ENCODE measurements at regions not wholly inside any gene's neighbourhood (a gene's known extent, or its start where the extent isn't known, plus 50 kb on each side); places are given as distances from the start of the nearest gene placed in this dataset.

GRCh38 chr20:39338469-39339376 lies 376.6 kb downstream of the DHX35 start:
- H3K4me3 Mint-ChIP-seq: no peak overlapping the region
- no peak overlapping the region for H3K27ac Mint-ChIP-seq
- no peak for DNase-seq (ENCODE audit: low spot score in 2 of 2, unreplicated experiment in 2 of 2)
- H3K4me1 Mint-ChIP-seq: no peaks in the 10 kb centered on the region
- no peaks in the 10 kb centered on the region for H3K36me3 Mint-ChIP-seq
- TF ChIP-seq, protein P1, sequence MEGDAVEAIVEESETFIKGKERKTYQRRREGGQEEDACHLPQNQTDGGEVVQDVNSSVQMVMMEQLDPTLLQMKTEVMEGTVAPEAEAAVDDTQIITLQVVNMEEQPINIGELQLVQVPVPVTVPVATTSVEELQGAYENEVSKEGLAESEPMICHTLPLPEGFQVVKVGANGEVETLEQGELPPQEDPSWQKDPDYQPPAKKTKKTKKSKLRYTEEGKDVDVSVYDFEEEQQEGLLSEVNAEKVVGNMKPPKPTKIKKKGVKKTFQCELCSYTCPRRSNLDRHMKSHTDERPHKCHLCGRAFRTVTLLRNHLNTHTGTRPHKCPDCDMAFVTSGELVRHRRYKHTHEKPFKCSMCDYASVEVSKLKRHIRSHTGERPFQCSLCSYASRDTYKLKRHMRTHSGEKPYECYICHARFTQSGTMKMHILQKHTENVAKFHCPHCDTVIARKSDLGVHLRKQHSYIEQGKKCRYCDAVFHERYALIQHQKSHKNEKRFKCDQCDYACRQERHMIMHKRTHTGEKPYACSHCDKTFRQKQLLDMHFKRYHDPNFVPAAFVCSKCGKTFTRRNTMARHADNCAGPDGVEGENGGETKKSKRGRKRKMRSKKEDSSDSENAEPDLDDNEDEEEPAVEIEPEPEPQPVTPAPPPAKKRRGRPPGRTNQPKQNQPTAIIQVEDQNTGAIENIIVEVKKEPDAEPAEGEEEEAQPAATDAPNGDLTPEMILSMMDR (IDR thresholded peaks at IDR 0.05; ENCODE audit: unreplicated experiment): no peak
- peaks cover 6% of the 10 kb centered on the region for H3K9me3 Mint-ChIP-seq
- H3K27me3 Mint-ChIP-seq (ENCODE audit: low read depth): peaks cover 7% of the 10 kb centered on the region

- H3K9me3 Mint-ChIP-seq: no peaks in the 10 kb centered on the region
- no peak overlapping the region for H3K4me3 Mint-ChIP-seq
- H3K27me3 Mint-ChIP-seq (ENCODE audit: low read depth): peaks cover 7% of the 10 kb centered on the region
- no peak for DNase-seq (ENCODE audit: low spot score in 2 of 2, unreplicated experiment in 2 of 2)
- H3K27ac Mint-ChIP-seq: no peak overlapping the region
- no peaks in the 10 kb centered on the region for H3K4me1 Mint-ChIP-seq
- TF ChIP-seq, protein P1 (IDR thresholded peaks at IDR 0.05; ENCODE audit: unreplicated experiment): no peak
- no peaks in the 10 kb centered on the region for H3K36me3 Mint-ChIP-seq
Measured at GRCh38 chr20:39333211-39333610, 371.1 kb downstream of the DHX35 start.

- H3K4me1 Mint-ChIP-seq: no peaks in the 10 kb centered on the region
- H3K9me3 Mint-ChIP-seq: no peaks in the 10 kb centered on the region
- H3K27ac Mint-ChIP-seq: no peak overlapping the region
- H3K36me3 Mint-ChIP-seq: no peaks in the 10 kb centered on the region
- no peak overlapping the region for H3K4me3 Mint-ChIP-seq
- TF ChIP-seq, protein P1 (IDR thresholded peaks at IDR 0.05; ENCODE audit: unreplicated experiment): no peak
- peaks cover 13% of the 10 kb centered on the region for H3K27me3 Mint-ChIP-seq (ENCODE audit: low read depth)
- DNase-seq (ENCODE audit: low spot score in 2 of 2, unreplicated experiment in 2 of 2): no peak
Measured at GRCh38 chr20:39328347-39328746, 366.2 kb downstream of the DHX35 start.

- peaks cover 16% of the 10 kb centered on the region for H3K27me3 Mint-ChIP-seq (ENCODE audit: low read depth)
- H3K4me1 Mint-ChIP-seq: no peaks in the 10 kb centered on the region
- no peak overlapping the region for H3K27ac Mint-ChIP-seq
- H3K36me3 Mint-ChIP-seq: no peaks in the 10 kb centered on the region
- TF ChIP-seq, protein P1 (IDR thresholded peaks at IDR 0.05; ENCODE audit: unreplicated experiment): no peak
- no peak overlapping the region for H3K4me3 Mint-ChIP-seq
- H3K9me3 Mint-ChIP-seq: no peaks in the 10 kb centered on the region
- no peak for DNase-seq (ENCODE audit: low spot score in 2 of 2, unreplicated experiment in 2 of 2)
Measured at GRCh38 chr20:39326050-39326449, 363.9 kb downstream of the DHX35 start.

GRCh38 chr20:39318911-39319310 lies 356.8 kb downstream of the DHX35 start:
- H3K27me3 Mint-ChIP-seq (ENCODE audit: low read depth): peaks cover 46% of the 10 kb centered on the region
- no peaks in the 10 kb centered on the region for H3K4me1 Mint-ChIP-seq
- DNase-seq (ENCODE audit: low spot score in 2 of 2, unreplicated experiment in 2 of 2): no peak
- no peak overlapping the region for H3K27ac Mint-ChIP-seq
- no peak overlapping the region for H3K4me3 Mint-ChIP-seq
- TF ChIP-seq, protein P1 (IDR thresholded peaks at IDR 0.05; ENCODE audit: unreplicated experiment): no peak
- no peaks in the 10 kb centered on the region for H3K9me3 Mint-ChIP-seq
- H3K36me3 Mint-ChIP-seq: no peaks in the 10 kb centered on the region

All from mesothelial cell of epicardium (in vitro differentiated cells).